AML-193 (cell line): ENCODE measurements at regions not wholly inside any gene's neighbourhood (a gene's known extent, or its start where the extent isn't known, plus 50 kb on each side); places are given as distances from the start of the nearest gene placed in this dataset.
"Not testable (repeated sequence)": the region's sequence is repeated elsewhere in the genome, so short reads cannot be mapped to it uniquely, and the experiment has no call there.

Experiments used
- DNase-seq, 2 experiments: peaks; one replicate each; lab custom pipeline; 2025; lab: John Stamatoyannopoulos, UW

DNA sequence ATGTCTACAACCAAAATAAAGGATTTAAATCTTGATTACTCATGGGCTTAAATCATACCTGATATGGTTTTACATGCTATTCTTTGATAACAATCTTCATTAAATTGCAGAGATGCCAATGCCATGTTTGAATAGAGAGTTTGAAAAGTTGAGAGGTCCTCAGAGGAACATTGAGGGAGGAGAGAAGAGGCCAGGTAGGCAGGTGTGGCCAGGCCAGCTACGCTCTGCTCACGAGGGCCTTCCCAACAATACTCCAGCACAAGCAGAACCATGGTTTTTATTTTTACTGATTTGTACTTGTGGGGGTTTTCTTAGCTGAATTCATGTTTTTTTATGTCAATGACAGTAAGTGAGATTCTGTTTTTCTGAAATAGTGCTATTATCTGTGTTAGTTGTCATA lies 158.1 kb upstream of the RFC3 start:
- no peak for DNase-seq

DNA sequence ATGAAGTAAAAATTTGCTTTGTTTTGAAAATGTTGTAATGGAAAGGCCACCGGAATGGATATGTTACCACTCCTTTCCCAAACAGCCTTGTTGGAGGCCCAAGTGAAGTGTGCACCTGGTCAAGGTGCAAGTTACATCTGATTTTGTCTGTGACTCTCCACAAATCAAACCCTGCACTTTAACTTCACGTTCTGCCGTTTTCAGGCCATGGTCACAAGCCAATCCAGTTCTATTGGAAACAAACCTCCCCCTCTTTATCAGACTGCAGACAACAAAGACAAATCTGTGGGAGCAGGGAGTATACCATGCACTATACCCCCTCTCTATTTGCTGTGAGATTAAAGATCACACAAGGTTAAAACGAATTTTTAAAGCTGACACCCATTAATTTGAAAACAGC lies 155.6 kb upstream of the RFC3 start:
- DNase-seq, result no peak

DNA sequence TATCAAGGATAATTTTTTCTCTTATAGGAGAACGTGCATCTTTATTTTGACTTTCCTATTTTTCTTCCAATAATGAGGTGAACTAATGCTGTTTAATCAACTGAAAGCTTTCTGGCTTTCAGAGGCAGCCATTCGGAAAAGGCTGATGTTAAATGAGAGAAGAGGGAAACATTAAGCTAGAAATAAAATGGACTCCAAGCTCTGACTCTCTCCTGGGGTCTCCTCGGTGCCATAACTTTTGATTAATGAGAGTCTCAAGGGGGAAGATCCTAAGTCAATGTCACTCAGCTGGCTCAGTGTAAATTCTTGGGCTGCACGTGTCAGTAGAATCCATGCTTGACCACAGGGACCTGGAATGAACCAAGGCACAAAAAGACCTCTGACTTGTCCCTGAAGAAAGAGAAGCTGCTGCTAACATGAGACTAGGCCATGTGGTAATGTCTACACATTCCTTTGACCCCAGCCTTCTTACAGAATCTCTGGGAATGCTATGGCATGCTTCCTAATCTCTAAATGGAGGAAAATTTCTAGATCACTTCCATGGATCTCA lies 152.2 kb upstream of the RFC3 start:
- DNase-seq, result no peak

DNA sequence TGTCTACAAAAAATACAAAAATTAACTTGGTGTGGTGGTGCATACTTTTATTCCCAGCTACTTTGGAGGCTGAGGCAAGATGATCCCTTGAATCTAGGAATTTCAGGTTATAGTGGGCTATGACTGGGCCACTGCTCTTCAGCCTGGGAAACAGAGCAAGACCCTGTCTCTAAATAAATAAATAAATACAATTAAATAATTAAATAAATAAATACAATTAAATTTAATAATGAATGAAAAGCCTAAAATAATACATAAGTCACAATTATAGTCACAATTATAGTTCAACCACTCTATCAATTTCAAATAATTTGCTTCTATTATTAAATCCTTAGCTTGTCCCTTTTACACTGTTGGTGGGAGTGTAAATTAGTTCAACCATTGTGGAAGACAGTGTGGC lies 146.4 kb upstream of the RFC3 start:
- no peak for DNase-seq

DNA sequence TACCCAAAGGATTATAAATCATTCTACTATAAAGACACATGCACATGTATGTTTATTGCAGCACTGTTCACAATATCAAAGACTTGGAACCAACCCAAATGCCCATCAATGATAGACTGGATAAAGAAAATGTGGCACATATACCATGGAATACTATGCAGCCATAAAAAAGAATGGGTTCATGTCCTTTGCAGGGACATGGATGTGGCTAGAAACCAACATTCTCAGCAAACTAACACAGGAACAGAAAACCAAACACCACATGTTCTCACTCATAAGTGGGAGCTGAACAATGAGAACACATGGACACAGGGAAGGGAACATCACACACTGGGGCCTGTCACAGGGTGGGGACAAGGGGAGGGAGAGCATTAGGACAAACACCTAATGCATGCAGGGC lies 145.9 kb upstream of the RFC3 start:
- DNase-seq, result not testable (repeated sequence)

DNA sequence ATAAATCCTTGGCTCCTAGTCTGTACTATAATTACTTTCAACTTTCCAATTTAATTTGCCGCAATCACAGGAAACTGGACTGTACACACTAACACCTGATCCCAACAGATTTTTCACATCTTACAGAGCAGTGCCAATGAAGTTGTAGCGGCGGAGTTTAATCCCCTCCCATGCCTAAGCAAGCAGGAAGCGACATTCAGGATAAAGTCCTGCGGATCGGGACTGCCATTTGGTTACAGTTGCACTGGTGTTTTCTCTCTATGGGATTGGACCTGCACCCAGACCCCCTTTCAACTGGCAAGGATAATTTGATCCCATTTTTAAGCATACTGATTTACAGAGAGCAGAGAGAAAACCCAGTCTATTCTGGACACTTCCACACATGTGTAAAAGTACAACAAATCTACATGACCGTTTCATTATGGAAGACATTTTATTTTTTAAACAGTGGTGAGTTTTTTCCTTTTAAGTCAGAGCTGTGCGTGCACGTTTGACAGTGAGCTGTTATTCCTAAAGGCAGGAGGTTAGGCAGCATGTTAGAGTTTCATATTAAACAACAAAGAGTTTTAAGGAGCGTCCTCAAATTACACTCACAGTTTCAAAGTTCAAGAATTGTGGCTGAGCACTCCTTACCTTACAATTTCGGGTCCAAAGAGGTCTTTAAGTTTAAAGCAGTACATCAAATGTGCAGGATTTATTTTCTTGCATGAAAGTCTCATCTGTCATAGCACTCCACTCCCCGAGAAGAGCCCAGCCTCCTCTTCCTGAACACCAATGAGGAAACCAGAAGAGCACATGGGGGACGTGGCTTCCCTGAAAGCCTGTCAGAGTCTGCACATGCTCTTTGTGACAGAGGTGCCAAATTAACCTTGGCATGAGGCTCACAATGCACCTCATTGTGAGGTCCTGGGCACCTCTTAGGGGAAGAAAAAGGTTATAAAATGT lies 141.6 kb upstream of the RFC3 start:
- peak; percentile 61 to 63 for DNase-seq

DNA sequence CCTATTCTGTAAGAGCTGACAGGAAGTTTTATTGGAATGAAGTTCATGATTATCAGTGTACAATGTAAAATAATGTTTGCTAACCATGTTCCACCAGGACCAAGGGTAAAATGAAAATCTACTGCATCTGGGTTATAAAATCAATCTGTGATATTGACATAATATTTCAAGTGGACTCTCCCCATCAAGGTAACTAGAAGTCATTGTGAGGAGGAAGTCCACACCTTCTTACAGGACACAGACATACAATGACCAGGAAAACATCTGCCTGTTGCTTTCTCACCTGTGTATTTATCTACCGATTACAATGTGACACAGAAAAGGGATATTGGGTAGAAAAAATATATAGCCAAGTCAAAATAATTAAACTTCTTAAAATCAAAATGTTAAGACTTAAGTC lies 140.7 kb upstream of the RFC3 start:
- no peak for DNase-seq

DNA sequence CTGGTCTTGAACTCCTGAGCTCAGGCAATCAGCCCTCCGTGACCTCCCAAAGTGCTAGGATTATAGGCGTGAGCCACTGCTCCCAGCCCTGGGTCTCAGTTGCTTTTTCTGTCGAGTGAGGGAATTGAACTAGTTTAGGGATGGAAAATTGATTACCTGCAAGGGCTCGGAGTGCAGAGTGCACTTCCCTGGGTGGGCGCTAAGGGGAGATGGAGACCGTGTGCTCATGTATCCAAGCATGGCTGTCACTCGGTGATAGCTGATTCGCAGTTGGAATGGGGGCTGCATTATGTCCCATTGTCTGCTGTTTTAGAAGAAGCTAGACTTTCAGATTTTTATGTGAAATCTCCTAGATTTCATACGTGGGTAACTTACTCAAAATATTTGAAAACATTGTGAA lies 139.9 kb upstream of the RFC3 start:
- no peak for DNase-seq

DNA sequence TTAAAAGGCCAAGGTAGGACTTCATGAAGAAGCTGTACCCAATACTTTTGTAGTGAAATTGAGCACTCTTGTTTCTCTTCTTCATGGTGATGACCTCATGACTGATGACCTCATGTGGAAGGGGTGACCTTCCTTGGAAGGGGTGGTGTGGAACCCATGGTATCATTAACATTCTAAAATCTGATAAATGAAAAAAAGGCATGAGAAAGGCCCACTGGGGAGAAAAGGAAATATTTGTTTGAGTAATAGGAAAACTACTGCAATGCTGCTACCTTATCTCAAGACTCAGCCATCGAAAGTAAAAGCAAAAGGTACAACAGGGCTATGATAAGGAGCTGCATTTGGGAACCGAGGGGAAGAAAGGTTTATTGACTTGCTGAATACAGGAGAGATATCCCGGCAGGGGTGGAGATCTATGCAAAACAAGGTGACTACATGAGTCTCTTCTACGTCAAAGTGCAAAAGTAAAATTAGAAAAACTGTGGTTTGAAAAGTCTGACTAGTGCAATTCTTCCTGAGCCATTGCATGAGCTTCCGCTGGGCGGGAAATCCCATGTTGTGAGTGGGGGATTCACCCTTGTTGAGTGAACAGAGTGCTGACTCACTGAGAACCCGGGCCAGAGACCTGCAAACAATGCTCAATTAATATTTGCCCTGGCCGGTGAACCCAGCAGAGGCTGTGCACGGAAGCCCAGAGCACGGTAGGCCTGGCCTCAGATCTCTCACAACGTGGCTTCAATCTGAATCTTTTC lies 138.9 kb upstream of the RFC3 start:
- DNase-seq, result peak; percentile 81 to 86

DNA sequence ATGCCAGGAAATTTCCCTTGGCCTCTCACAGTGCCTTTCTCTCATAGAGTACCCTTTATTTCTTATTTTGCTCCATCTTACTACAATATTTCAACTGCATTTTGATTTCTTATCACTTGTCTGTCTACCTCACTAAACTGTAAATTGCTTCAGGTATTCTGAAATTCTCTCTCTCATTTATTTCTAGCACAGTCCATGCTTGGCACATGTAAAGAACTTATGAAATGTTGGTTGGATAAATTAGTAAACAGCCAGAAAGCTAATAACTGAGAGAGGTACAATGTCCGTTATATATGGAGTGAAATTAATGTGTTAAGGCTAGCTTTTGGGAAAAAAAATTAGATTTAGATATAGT lies 138.3 kb upstream of the RFC3 start:
- no peak for DNase-seq

DNA sequence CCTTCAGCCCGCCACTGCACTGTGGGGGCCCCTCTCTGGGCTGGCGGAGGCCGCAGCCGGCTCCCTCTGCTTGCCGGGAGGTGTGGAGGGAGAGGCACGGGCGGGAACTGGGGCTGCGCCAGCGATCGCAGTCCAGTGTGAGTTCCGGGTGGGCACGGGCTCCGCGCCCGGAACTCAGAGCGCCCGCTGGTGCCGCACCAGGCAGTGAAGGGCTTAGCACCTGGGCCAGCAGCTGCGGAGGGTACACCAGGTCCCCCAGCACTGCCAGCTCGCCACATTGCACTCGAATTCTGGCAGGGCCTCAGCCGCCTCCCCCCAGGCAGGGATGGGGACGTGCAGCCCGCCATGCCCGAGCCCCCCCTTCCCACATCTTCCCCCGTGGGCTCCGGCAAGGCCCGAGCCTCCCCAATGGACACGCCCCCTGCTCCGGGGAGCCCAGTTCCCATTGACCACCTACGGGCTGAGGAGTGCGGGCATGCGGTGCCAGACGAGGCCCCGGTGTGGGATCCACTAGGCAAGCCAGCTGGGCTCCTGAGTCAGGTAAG lies 135.9 kb upstream of the RFC3 start:
- no peak for DNase-seq

DNA sequence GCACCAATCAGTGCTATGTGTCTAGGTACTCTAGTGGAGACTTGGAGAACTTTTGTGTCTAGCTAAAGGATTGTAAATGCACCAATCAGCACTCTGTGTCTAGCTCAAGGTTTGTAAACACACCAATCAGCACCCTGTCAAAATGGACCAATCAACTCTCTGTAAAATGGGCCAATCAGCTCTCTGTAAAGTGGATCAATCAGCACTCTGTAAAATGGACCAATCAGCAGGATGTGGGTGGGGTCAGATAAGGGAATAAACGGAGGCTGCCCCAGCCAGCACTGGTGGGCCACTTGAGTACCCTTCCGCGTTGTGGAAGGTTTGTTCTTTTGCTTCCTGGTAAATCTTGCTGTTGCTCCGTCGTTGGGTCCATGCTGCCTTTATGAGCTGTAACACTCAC lies 135.3 kb upstream of the RFC3 start:
- not testable (repeated sequence) for DNase-seq

DNA sequence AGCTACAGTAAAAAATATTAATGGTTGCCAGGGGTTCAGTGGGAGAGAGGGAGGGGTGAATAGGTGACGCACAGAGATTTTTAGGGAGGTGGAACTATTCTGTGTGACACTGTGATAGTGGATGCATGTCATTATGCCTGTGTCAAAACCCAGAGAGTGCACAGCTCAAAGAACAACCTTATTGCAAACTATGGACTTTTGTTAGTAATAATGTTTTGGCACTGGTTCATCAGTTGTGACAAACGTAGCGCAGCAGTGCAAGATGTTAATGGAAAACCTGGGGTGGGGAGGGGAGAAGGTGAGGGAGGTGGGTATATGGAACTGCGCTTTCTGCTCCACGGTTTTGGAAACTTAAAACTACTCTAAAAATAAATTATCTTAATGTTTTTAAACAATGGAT lies 134.6 kb upstream of the RFC3 start:
- DNase-seq, result no peak

DNA sequence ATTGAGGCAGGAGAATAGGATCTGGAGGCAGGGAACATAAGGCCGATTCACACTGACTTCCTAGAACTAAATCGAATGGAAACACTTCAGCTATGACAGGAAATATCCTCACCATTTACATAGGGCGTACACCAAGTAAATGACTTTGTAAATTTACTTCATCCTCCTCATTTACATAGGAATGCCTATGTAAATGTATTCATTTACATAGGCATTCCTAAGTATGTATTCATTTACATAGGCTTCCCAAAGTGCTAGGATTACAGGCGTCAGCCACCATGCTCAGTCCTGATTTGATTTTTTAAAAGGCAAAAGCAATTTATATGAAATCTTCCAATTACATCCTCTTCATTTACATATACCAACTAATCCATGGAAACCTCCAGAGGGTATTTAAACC lies 133.1 kb upstream of the RFC3 start:
- DNase-seq, result no peak

DNA sequence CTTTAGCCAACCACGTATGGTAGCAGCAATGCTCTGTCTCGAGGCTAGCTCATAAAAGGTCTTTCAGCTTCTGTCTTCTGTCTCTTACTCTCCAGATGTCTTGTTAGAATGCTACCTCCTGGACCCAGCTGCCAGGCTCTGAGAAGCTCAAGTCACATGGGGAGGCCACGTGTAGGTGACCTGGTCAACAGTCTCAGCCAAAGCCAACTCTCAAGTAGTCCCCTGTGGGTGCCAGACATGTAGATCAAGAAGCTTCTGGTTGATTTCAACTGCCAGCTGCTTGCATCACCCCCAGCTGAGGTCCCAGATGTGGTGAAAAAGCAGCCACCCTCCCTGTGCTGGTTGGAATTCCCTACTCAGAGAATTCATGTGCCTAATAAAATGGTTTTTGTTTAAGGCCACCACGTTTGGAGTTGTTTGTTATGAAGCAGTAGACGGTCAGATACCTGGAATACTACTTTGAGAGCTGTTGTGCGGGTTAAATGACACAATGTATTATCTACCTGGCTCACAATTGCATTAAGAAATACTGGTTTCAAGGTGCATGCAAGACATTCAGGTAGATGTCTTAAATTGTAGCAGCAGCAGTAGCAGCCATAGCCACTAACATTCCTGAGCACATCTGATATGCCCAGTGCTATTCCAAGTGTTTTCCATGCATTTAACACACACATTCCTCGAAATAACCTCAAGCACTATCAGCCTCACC lies 131.0 kb upstream of the RFC3 start:
- no peak for DNase-seq

DNA sequence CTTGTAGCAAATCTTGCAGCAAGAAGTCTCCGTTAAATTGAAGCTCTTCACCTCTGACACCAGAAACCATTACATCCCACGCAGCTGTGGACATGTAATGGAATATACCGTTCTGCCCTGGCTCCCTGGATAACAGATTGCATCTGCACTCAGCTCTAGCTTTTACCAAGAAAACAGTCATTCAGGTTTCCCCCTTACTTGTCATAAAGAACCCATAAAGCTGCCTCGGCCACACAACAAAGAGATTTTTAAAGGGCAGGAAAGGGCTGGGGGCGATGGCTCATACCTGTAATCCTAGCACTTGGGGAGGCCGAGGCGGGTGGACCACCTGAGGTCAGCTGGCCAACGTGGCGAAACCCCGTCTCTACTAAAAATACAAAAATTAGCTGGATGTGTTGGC lies 127.6 kb upstream of the RFC3 start:
- DNase-seq, result no peak

DNA sequence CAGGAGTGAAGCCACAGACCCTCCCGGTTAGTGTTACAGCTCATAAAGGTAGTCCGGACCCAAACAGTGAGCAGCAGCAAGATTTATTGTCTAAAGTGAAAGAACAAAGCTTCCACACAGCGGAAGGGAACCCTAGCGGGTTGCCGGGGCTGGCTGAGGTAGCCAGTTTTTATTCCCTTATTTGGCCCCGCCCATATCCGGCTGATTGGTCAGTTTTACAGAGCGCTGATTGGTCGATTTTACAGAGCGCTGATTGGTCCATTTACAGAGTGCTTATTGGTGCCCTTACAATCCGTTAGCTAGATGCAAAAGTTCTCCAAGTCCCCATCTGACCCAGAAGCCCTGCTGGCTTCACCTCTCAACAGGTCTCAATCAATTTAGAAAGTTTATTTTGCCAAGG lies 126.0 kb upstream of the RFC3 start:
- no peak for DNase-seq

DNA sequence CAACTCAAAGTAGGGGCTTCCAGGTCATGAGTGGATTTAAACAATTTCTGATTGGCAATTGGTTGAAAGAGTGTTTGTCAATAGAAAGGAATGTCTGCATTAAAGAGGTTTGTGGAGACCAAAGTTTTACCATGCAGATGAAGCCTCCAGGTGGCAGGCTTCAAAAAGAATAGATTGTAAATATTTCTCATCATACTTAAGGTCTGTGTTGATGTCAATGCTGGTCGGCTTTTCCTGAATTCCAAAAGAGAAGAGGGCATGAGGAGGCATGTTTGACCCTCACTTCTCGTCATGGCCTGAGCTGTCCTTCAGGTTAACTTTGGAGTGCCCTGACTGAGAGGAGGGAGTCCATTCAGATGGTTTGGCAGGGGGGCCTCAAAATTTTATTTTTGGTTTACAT lies 125.4 kb upstream of the RFC3 start:
- DNase-seq, result no peak

DNA sequence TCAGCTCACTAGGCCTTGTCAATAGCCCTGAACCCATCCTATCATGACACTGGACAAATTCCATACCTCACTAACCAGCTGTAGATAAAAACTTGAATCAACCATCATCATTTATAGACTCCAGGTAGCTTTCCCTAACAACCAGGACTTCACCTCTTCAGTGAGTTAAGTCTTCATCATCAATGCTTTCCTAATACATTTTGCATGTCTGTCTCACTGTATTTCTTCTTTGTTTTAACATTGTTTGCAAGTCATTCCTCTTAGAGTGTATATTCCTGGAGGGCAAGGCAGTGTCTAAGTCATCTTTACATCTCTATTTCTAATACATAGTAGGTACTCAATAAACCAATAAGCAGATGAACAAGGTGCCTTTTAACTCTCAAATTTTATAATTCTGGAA lies 123.4 kb upstream of the RFC3 start:
- DNase-seq, result no peak

DNA sequence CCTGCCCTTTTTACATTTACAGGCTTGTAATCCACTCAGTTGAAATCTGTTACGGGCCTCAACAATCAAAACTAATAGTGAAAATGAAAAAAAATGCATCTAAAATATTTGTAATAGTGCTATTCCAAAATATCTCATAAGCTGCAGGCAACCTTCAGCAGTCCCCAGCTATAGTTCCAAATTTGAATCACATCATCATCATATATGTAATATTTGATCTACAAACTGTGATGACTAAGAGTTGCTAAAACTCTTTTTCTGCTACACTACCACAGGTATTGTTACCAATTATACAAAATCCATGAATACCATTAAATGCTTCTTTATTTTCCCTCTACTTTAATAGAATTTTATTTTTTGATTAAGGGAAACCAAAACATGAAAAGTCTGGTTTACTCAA lies 121.4 kb upstream of the RFC3 start:
- no peak for DNase-seq

DNA sequence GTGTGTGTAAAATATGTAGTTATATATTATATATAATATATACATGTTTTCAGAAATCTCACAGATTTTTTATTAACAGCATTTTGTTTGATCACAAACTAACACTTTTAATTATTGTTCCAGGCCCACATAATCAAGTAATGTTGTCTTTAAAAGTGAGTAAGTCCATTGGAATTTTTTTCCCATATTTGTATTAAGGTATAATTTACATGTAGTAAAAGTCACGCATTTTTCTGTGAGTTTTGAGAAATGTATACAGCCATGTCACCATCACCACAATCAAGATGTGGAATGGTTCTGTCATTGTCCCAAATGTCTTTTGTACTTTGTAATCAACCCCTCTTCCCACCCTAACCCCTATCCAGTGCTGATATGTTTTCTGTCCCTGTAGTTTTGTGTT lies 120.0 kb upstream of the RFC3 start:
- DNase-seq, result no peak

DNA sequence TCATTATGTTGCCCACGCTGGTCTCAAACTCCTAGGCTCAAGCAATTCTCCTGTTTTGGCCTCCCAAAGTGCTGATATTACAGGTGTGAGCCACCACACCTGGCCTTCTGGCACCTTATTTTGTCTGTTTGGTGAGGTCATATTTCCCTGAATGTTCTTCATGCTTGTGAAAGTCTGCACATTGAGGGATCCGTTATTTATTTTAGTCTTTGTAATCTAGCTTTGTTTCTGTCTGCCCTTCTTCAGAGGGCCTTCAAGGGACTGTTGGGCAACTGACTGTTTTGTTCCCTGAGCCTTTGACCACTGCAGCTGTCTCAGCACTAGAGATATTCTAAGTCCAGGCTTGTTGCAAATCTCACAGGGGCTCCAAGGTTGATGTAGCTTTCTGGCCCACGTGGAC lies 110.5 kb upstream of the RFC3 start:
- no peak for DNase-seq
